H4 (cell line): ENCODE measurements at regions not wholly inside any gene's neighbourhood (a gene's known extent, or its start where the extent isn't known, plus 50 kb on each side); places are given as distances from the start of the nearest gene placed in this dataset.
"Not testable (repeated sequence)": the region's sequence is repeated elsewhere in the genome, so short reads cannot be mapped to it uniquely, and the experiment has no call there.

Experiments
- DNase-seq: peaks from one replicate; pipeline ENCODE4 v3.0.0-alpha.2; 2015; ENCODE audit warnings: low spot score

GRCh38 chr2:133975135-133975534 lies 278.7 kb upstream of the MGAT5 start:
- no peak for DNase-seq

DNA sequence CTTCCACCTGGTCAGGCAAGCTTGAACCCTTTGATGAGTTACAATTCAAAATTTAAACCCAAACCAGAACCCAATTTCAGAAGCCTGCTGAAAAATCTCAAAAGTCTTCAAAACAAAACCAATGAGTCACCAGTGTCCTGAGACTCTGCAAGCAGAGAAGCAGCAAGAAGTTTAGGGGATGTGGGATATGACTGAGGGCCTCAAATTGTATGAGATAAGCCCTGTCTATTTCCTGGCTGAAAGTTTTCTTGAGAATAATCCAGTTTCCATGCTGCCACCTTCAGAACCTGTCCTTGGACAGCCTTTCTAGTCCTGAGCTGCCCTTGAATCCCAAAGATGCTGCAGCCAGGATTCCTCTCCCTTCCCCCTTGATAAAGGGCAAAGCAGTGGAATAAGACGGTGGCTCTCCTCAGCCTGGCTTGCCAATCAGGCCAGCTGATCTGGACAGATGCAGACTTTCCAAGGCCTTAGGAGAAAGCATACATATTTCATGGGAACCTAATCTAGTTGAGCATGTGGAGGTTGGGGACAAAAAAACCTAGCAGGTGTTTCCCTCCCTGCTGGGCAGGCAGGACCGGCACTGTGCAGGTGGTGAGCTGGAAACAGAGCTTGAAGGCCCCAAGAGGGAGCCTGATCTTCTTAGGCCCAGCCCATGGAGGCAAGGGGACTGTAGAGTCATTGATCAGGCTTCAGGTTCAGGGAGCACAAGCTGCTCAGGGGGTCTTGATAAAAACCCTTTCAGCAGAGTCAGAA lies 278.0 kb upstream of the MGAT5 start:
- no peak for DNase-seq

GRCh38 chr2:133976659-133977058 lies 277.2 kb upstream of the MGAT5 start:
- DNase-seq, result no peak

DNA sequence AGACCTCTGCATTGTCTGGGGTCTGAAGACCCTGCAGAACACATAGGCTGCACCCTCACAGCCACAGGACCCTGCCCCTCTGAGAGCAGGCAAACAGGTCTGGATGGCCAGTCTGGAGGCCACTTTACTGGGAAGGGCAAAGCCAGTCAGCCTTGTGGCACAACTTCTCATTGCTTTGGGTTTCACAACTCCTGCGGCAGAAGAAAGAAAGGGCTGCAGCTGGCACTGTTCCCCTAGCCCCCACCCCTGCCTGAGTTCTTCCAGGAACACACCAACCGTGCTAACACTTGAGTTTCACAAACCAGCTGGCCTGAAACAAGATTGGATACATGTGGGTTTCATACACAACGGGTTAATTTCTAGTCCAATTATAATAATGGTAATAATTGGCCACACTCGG lies 276.5 kb upstream of the MGAT5 start:
- no peak for DNase-seq

DNA sequence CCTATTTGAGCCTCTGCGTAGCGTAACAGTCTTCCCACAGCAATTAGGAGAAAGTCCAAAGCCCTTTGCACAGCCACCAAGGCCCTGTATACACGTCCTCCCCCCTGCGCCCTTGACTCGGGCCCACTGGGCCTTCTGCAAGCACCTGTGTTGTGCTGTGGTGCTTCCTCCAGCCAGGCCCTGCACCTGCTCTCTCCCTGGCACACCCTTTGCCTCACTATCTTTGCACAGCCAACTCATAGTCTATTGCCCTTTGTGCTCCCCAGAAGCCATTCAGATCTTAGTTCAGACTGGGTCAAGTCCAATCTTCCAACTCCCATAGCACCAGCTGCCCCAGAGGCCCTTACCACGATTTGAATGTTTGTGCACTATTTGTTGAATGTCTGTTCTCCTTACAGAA lies 271.6 kb upstream of the MGAT5 start:
- DNase-seq, result no peak

GRCh38 chr2:133985563-133985962 lies 268.3 kb upstream of the MGAT5 start:
- no peak for DNase-seq

- DNase-seq, result no peak
Observed at GRCh38 chr2:133986081-133986837, 267.6 kb upstream of the MGAT5 start.

- DNase-seq, result no peak
Observed at GRCh38 chr2:133986881-133987795, 266.7 kb upstream of the MGAT5 start.

- DNase-seq, result no peak
Observed at GRCh38 chr2:133988316-133988891, 265.5 kb upstream of the MGAT5 start.

GRCh38 chr2:133991606-133992168 lies 262.2 kb upstream of the MGAT5 start:
- no peak for DNase-seq

- DNase-seq, result no peak
Observed at GRCh38 chr2:133992454-133992853, 261.4 kb upstream of the MGAT5 start.

GRCh38 chr2:133993160-133993559 lies 260.7 kb upstream of the MGAT5 start:
- DNase-seq, result no peak

GRCh38 chr2:133998726-133999125 lies 255.1 kb upstream of the MGAT5 start:
- DNase-seq, result not testable (repeated sequence)

- DNase-seq, result no peak
Observed at GRCh38 chr2:134002391-134002790, 251.5 kb upstream of the MGAT5 start.

GRCh38 chr2:134002921-134003320 lies 251.0 kb upstream of the MGAT5 start:
- no peak for DNase-seq

- no peak for DNase-seq
Observed at GRCh38 chr2:134004467-134004866, 249.4 kb upstream of the MGAT5 start.

- no peak for DNase-seq
Observed at GRCh38 chr2:134008837-134009236, 245.0 kb upstream of the MGAT5 start.

- no peak for DNase-seq
Observed at GRCh38 chr2:134009440-134009839, 244.4 kb upstream of the MGAT5 start.

DNA sequence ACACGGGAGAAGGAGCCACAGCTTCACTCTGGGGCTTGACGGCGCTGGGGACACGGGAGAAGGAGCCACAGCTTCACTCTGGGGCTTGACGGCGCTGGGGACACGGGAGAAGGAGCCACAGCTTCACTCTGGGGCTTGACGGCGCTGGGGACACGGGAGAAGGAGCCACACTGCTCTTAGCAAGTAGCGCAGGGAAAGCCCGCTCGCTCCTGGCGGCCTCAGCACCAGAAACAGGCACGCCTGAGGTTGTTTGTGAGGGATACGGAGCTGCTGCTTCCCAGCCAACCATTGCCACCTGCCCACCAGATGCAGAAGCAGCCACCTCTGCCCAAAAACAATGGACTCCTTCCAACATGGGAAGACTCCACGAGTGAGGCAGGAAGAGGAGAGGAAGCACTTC lies 244.0 kb upstream of the MGAT5 start:
- not testable (repeated sequence) for DNase-seq

DNA sequence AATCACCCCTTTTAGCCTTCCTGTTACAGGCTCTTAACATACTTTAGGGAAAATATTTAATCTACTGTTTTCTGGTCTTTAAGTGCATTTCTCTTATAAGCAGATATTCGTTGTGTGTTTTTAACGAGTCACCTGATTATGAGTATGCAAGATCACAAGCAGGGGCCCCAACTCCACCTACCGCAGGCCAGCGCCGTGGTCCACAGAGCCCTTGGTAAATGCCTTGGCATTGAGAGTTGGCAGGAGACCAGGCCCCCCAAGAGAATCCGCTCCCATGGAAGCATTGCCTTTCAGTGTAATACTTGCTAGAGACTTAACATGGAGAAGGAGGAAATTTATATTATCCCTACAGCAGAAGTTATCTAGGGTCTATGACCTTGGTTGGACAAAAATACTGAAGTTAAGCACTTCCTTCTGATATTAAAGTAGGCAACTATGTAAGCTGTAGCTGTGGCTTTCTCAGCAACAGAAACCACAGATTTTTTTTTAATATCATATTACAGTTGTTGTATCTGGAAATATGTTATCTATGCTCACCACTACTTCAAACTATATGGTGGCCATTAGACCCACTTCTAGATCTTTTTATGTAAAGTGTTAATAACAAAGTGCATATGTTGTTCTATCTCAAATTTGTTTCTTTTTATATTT lies 241.8 kb upstream of the MGAT5 start:
- no peak for DNase-seq
